ENCODE measurements at regions not wholly inside any gene's neighbourhood (a gene's known extent, or its start where the extent isn't known, plus 50 kb on each side); places are given as distances from the start of the nearest gene placed in this dataset.
"Not testable (repeated sequence)": the region's sequence is repeated elsewhere in the genome, so short reads cannot be mapped to it uniquely, and the experiment has no call there.

DNA sequence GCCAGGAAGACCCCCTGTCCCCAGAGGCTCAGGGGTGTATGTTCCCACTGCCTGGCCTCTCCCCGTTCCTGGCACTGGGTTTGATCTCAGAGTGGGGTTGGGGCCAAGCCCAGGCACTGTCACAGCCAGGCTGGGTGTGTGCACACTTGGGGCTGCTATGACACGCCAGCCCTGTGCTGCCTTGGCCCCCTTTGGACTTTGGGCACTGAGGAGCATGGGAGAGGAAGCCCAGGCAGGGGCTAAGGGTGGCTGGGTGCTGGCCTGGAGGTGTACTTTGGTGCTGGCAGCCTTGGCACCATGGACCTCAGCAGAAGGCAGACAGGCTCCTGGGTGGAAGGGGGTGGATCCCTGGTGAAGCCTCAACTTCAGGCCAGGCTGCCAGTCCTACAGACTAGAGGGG is 223.6 kb upstream of the ISL1 start:
- no peaks in the 10 kb centered on the region for H3K4me1 ChIP-seq
- H3K9me3 ChIP-seq: no peaks in the 10 kb centered on the region
- no peaks in the 10 kb centered on the region for H3K27me3 ChIP-seq
- intact Hi-C loops (cut with DNase I; ENCODE audit: low total_unique reads): no loop called here
- H3K27ac ChIP-seq: no peak overlapping the region
- H3K4me3 ChIP-seq: no peak overlapping the region
- no peak for DNase-seq
- TF ChIP-seq POLR2A (IDR thresholded peaks at IDR 0.05): no peak
- TF ChIP-seq CTCF (IDR thresholded peaks at IDR 0.05): no peak
- H3K36me3 ChIP-seq: no peaks in the 10 kb centered on the region

- no peak overlapping the region for H3K27ac ChIP-seq
- no peaks in the 10 kb centered on the region for H3K27me3 ChIP-seq
- intact Hi-C loops (cut with DNase I; ENCODE audit: low total_unique reads): no loop called here
- H3K4me1 ChIP-seq: no peaks in the 10 kb centered on the region
- no peaks in the 10 kb centered on the region for H3K9me3 ChIP-seq
- H3K4me3 ChIP-seq: no peak overlapping the region
- DNase-seq: no peak
- TF ChIP-seq CTCF (IDR thresholded peaks at IDR 0.05): no peak
- TF ChIP-seq POLR2A (IDR thresholded peaks at IDR 0.05): no peak
- H3K36me3 ChIP-seq: no peaks in the 10 kb centered on the region
Measured at GRCh38 chr5:51162245-51162644, 221.0 kb upstream of the ISL1 start.

GRCh38 chr5:51165621-51166020 is 217.6 kb upstream of the ISL1 start:
- DNase-seq; H3K9me3 ChIP-seq; H3K27ac ChIP-seq; H3K4me3 ChIP-seq; H3K36me3 ChIP-seq; H3K27me3 ChIP-seq; intact Hi-C loops (cut with DNase I; ENCODE audit: low total_unique reads); H3K4me1 ChIP-seq: not testable (repeated sequence)

- TF ChIP-seq POLR2A (IDR thresholded peaks at IDR 0.05): no peak
- no peak for TF ChIP-seq CTCF (IDR thresholded peaks at IDR 0.05)
- Histone ChIP-seq H3K36me3 (no peaks in the 10 kb centered on the region), H3K4me1 (no peaks in the 10 kb centered on the region), H3K9me3 (no peaks in the 10 kb centered on the region), H3K27me3 (no peaks in the 10 kb centered on the region), H3K27ac (no peak overlapping the region), H3K4me3 (no peak overlapping the region)
- intact Hi-C loops (cut with DNase I; ENCODE audit: low total_unique reads): no loop called here
- DNase-seq: no peak
Measured at GRCh38 chr5:51172903-51173626, 210.2 kb upstream of the ISL1 start.

DNA sequence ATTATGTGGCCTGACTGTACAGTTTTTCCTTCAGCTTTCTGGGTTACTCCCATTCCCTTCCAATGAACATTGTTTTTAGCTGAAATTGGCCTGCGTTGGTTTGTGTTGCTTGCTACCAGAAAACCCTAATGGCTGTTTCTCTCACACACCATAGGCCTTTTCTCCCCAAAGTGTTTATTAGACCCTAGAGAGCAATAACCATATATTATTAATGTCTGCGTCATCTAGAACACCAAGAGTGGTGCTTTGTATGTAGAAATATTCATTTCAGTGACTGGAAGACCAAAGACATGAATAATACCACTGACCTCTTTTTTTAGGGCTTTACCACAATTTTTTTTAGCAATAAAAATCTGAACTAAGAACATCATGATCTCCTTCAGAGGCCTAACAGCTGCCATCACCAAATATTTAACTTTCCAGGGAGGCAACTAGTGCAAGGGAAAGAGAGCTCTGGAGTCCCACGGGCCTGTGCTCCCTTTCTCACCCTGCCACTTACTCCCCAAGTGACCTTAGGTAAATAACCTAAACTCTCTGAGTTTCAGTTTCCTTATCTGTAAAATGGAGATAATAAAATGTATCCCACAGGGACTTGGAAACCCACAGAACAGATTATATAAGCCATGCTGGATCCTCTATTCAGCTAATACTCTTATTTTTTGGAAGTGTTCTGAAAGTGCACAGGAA is 201.9 kb upstream of the ISL1 start:
- TF ChIP-seq POLR2A (IDR thresholded peaks at IDR 0.05) (no peak), CTCF (IDR thresholded peaks at IDR 0.05) (no peak)
- H3K4me3 ChIP-seq: no peak overlapping the region
- no peaks in the 10 kb centered on the region for H3K36me3 ChIP-seq
- H3K9me3 ChIP-seq: no peaks in the 10 kb centered on the region
- no peaks in the 10 kb centered on the region for H3K27me3 ChIP-seq
- no peaks in the 10 kb centered on the region for H3K4me1 ChIP-seq
- intact Hi-C loops (cut with DNase I; ENCODE audit: low total_unique reads): no loop called here
- DNase-seq: no peak
- H3K27ac ChIP-seq: no peak overlapping the region

All from uterus (tissue), 3 donors.